HepG2 (cell line): ENCODE measurements at regions not wholly inside any gene's neighbourhood (a gene's known extent, or its start where the extent isn't known, plus 50 kb on each side); places are given as distances from the start of the nearest gene placed in this dataset.

Source experiments
- ARNTL ChIP-seq: sonication (generic); formaldehyde crosslinking; IDR thresholded peaks from 2 replicates; pipeline ENCODE4 v1.4.0; 2020; ENCODE audit warnings: mild to moderate bottlenecking, missing genetic modification reagents
- CSRNP1 ChIP-seq: sonication (generic); formaldehyde crosslinking; IDR thresholded peaks from 2 replicates; pipeline ENCODE4 v1.8.1; 2023; ENCODE audit warnings: mild to moderate bottlenecking, missing genetic modification reagents
- FOSL2 ChIP-seq: sonication (generic); formaldehyde crosslinking; IDR thresholded peaks from 2 replicates; pipeline ENCODE4 v1.4.0; 2020; ENCODE audit warnings: missing genetic modification reagents
- FOXA3 ChIP-seq: IDR thresholded peaks from 2 replicates; pipeline ENCODE4 v1.6.1; 2016; ENCODE audit warnings: missing genetic modification reagents, missing compliant biosample characterization
- HBP1 ChIP-seq: IDR thresholded peaks from 2 replicates; pipeline ENCODE4 v1.6.1; 2016; ENCODE audit warnings: low read depth, control low read depth
- HMG20A ChIP-seq: IDR thresholded peaks from 2 replicates; pipeline ENCODE4 v1.6.1; 2016; ENCODE audit warnings: borderline replicate concordance
- HOXA9 ChIP-seq: sonication (generic); formaldehyde crosslinking; IDR thresholded peaks from 2 replicates; pipeline ENCODE4 v1.8.1; 2022; ENCODE audit warnings: missing genetic modification reagents, mild to moderate bottlenecking, moderate library complexity, borderline replicate concordance
- NRL ChIP-seq: sonication (generic); formaldehyde crosslinking; IDR thresholded peaks from 2 replicates; pipeline ENCODE4 v1.5.0; 2020; ENCODE audit warnings: missing genetic modification reagents, mild to moderate bottlenecking, moderate library complexity, borderline replicate concordance
- SNRNP70 ChIP-seq: fragments of 200-400 bp; formaldehyde crosslinking; IDR thresholded peaks from 2 replicates; pipeline ENCODE4 v1.6.1; 2017; ENCODE audit warnings: mild to moderate bottlenecking, low read depth, low read length, moderate library complexity
- SOX5 ChIP-seq: IDR thresholded peaks from 2 replicates; pipeline ENCODE4 v1.6.1; 2016; ENCODE audit warnings: borderline replicate concordance
- ZBTB7B ChIP-seq: sonication (generic); formaldehyde crosslinking; IDR thresholded peaks from 2 replicates; pipeline ENCODE4 v1.4.0; 2020; ENCODE audit warnings: missing genetic modification reagents
- ZFY ChIP-seq: sonication (generic); formaldehyde crosslinking; IDR thresholded peaks from 2 replicates; pipeline ENCODE4 v1.4.0; 2020; ENCODE audit warnings: missing genetic modification reagents
- ZNF263 ChIP-seq: sonication (generic); formaldehyde crosslinking; IDR thresholded peaks from 2 replicates; pipeline ENCODE4 v1.4.0; 2020; ENCODE audit warnings: missing genetic modification reagents
- ZNF430 ChIP-seq: sonication (generic); formaldehyde crosslinking; IDR thresholded peaks from 2 replicates; pipeline ENCODE4 v1.9.0; 2021; ENCODE audit warnings: mild to moderate bottlenecking, missing genetic modification reagents
- ZNF614 ChIP-seq: IDR thresholded peaks from 2 replicates; pipeline ENCODE4 v1.6.1; 2018; ENCODE audit warnings: missing biosample characterization, missing genetic modification reagents, inconsistent platforms, borderline replicate concordance
- ZNF652 ChIP-seq: IDR thresholded peaks from 2 replicates; pipeline ENCODE4 v1.6.1; 2016; ENCODE audit warnings: low read depth, borderline replicate concordance
- ZNF687 ChIP-seq: sonication (generic); formaldehyde crosslinking; IDR thresholded peaks from 2 replicates; pipeline ENCODE4 v1.5.1; 2020; ENCODE audit warnings: mild to moderate bottlenecking, missing genetic modification reagents, moderate library complexity
- ZNF770 ChIP-seq: sonication (generic); formaldehyde crosslinking; IDR thresholded peaks from 2 replicates; pipeline ENCODE4 v1.5.0; 2020; ENCODE audit warnings: mild to moderate bottlenecking, missing genetic modification reagents
- ZNF781 ChIP-seq: sonication (generic); formaldehyde crosslinking; IDR thresholded peaks from 2 replicates; pipeline ENCODE4 v1.5.1; 2020; ENCODE audit warnings: borderline replicate concordance, mild to moderate bottlenecking, missing genetic modification reagents; ENCODE audit errors: not compliant biosample characterization
- ZNF879 ChIP-seq: sonication (generic); formaldehyde crosslinking; IDR thresholded peaks from 2 replicates; pipeline ENCODE4 v1.8.1; 2023; ENCODE audit warnings: missing genetic modification reagents

GRCh38 chr3:194003114-194004057 is 132.6 kb upstream of the HES1 start (continued):
- TF ChIP-seq ZNF687 (peak; percentile 88), ZNF770 (CRISPR knock-in tag) (peak; percentile 59; the same call in 1 of the 2 replicates), FOXA3 (0 out of 2 replicates have a peak, but pooled peaks have one; percentile 18), ARNTL (CRISPR knock-in tag) (0 out of 2 replicates have a peak, but pooled peaks have one; percentile 28), HMG20A (peak; percentile 14; the same call in 1 of the 2 replicates), NRL (peak; percentile 73; the same call in 1 of the 2 replicates), HBP1 (CRISPR knock-in tag) (no peak), ZNF652 (CRISPR knock-in tag) (no peak), ZFY (CRISPR knock-in tag) (peak; percentile 69), SOX5 (no peak; the same call in 1 of the 2 replicates), ZNF430 (CRISPR knock-in tag) (peak; percentile 71; the same call in 1 of the 2 replicates), HOXA9 (CRISPR knock-in tag) (no peak), ZNF614 (CRISPR knock-in tag) (peak; percentile 14; the same call in 1 of the 2 replicates), ZNF781 (peak; percentile 82), ZBTB7B (CRISPR knock-in tag) (0 out of 2 replicates have a peak, but pooled peaks have one; percentile 27), CSRNP1 (CRISPR knock-in tag) (0 out of 2 replicates have a peak, but pooled peaks have one; percentile 38), SNRNP70 (no peak), FOSL2 (CRISPR knock-in tag) (peak; percentile 73), ZNF879 (CRISPR knock-in tag) (peak; percentile 60; the same call in 1 of the 2 replicates), ZNF263 (CRISPR knock-in tag) (peak; percentile 76)
